GM10266 (cell line): ENCODE measurements at regions not wholly inside any gene's neighbourhood (a gene's known extent, or its start where the extent isn't known, plus 50 kb on each side); places are given as distances from the start of the nearest gene placed in this dataset.

Experiments
- DNase-seq: peaks from one replicate; pipeline ENCODE4 v3.0.0; 2012; ENCODE audit errors: extremely low spot score
- CTCF ChIP-seq: IDR thresholded peaks from 2 replicates; pipeline ENCODE4 v1.5.1; 2012; ENCODE audit warnings: mild to moderate bottlenecking, low read depth; ENCODE audit not compliant: control insufficient read depth, insufficient read depth; ENCODE audit errors: missing control alignments

- TF ChIP-seq CTCF: no peak
- DNase-seq: no peak
Observed at GRCh38 chr5:64050296-64050695, 88.1 kb upstream of the HTR1A start.

GRCh38 chr5:64040490-64040889, 78.2 kb upstream of the HTR1A start:
- DNase-seq: no peak

GRCh38 chr5:64026493-64026892, 64.2 kb upstream of the HTR1A start:
- TF ChIP-seq CTCF: no peak
- DNase-seq: no peak

More at GRCh38 chr5:64040490-64040889, 78.2 kb upstream of the HTR1A start:
- no peak for TF ChIP-seq CTCF

GRCh38 chr5:64019746-64020145, 57.5 kb upstream of the HTR1A start:
- DNase-seq: no peak
- TF ChIP-seq CTCF: no peak

GRCh38 chr5:64018966-64019365, 56.7 kb upstream of the HTR1A start:
- no peak for TF ChIP-seq CTCF
- no peak for DNase-seq

- DNase-seq: no peak
- TF ChIP-seq CTCF: no peak
Observed at GRCh38 chr5:64015824-64016223, 53.6 kb upstream of the HTR1A start.
